GM23248 (cell line): ENCODE measurements at regions not wholly inside any gene's neighbourhood (a gene's known extent, or its start where the extent isn't known, plus 50 kb on each side); places are given as distances from the start of the nearest gene placed in this dataset.

ENCODE experiments used
- EZH2 ChIP-seq: fragments of 200-600 bp; sonication (generic); IDR thresholded peaks from 2 replicates; pipeline ENCODE4 v1.6.1; 2018; ENCODE audit warnings: antibody characterized with exemption, mild to moderate bottlenecking; ENCODE audit not compliant: insufficient read depth, poor library complexity, severe bottlenecking
- EZH2phosphoT487 ChIP-seq: fragments of 200-600 bp; sonication (generic); IDR thresholded peaks from 2 replicates; pipeline ENCODE4 v1.6.1; 2018; ENCODE audit warnings: antibody characterized with exemption, moderate library complexity, mild to moderate bottlenecking, low read depth; ENCODE audit not compliant: insufficient read depth

GRCh38 chr22:19646383-19646782 lies 67.9 kb upstream of the SEPTIN5 start:
- TF ChIP-seq EZH2phosphoT487 (no peak), EZH2 (no peak)
